Trophoblast cell (in vitro differentiated cells and primary cell): ENCODE measurements at regions not wholly inside any gene's neighbourhood (a gene's known extent, or its start where the extent isn't known, plus 50 kb on each side); places are given as distances from the start of the nearest gene placed in this dataset.

Source experiments
- DNase-seq, 2 donors: peaks; one replicate each; pipeline ENCODE4 v3.0.0-alpha.2; 2016
- H2AFZ ChIP-seq: 2 replicates; pipeline ENCODE4 v1.6.1; 2013; ENCODE audit warnings: low read length, moderate library complexity, mild to moderate bottlenecking; ENCODE audit not compliant: insufficient read depth, poor library complexity
- H2AK5ac ChIP-seq: 2 replicates; pipeline ENCODE4 v1.6.1; 2013; ENCODE audit warnings: mild to moderate bottlenecking, low read length
- H2BK120ac ChIP-seq: 2 replicates; pipeline ENCODE4 v1.6.1; 2013; ENCODE audit warnings: low read length, mild to moderate bottlenecking, moderate library complexity; ENCODE audit not compliant: insufficient read depth, poor library complexity
- H2BK12ac ChIP-seq: 2 replicates; pipeline ENCODE4 v1.6.1; 2013; ENCODE audit warnings: mild to moderate bottlenecking, low read length, moderate library complexity
- H2BK5ac ChIP-seq: 2 replicates; pipeline ENCODE4 v1.6.1; 2013; ENCODE audit warnings: low read length, low read depth, moderate library complexity, mild to moderate bottlenecking; ENCODE audit not compliant: poor library complexity
- H3K14ac ChIP-seq: 2 replicates; pipeline ENCODE4 v1.6.1; 2013; ENCODE audit warnings: mild to moderate bottlenecking, low read length
- H3K18ac ChIP-seq: 2 replicates; pipeline ENCODE4 v1.6.1; 2013; ENCODE audit warnings: mild to moderate bottlenecking, low read length
- H3K23ac ChIP-seq: 2 replicates; pipeline ENCODE4 v1.6.1; 2013; ENCODE audit warnings: low read length
- H3K27ac ChIP-seq: 2 replicates; pipeline ENCODE4 v1.5.1; 2013; ENCODE audit warnings: low read depth, mild to moderate bottlenecking, inconsistent platforms, low read length, moderate library complexity
- H3K27me3 ChIP-seq: 2 replicates; pipeline ENCODE4 v1.6.1; 2013; ENCODE audit warnings: inconsistent platforms, mild to moderate bottlenecking, low read length, moderate library complexity; ENCODE audit not compliant: insufficient read depth
- H3K36me3 ChIP-seq, 2 experiments: 1 replicate in 1 of 2; 2 replicates in 1 of 2; pipeline ENCODE4 v1.6.1; 2013; ENCODE audit warnings: low read length in 2 of 2, mild to moderate bottlenecking in 2 of 2, moderate library complexity in 1 of 2; ENCODE audit not compliant: insufficient read depth in 2 of 2, control insufficient read depth in 1 of 2
- H3K4ac ChIP-seq: 2 replicates; pipeline ENCODE4 v1.6.1; 2013; ENCODE audit warnings: low read depth, mild to moderate bottlenecking, low read length, moderate library complexity
- H3K4me1 ChIP-seq, 2 experiments: 1 replicate in 1 of 2; 2 replicates in 1 of 2; pipeline ENCODE4 v1.6.1; 2013; ENCODE audit warnings: low read length in 2 of 2, mild to moderate bottlenecking in 2 of 2, moderate library complexity in 1 of 2; ENCODE audit not compliant: insufficient read depth in 2 of 2, control insufficient read depth in 1 of 2
- H3K4me2 ChIP-seq: 2 replicates; pipeline ENCODE4 v1.6.1; 2013; ENCODE audit warnings: inconsistent platforms, mild to moderate bottlenecking, low read length, moderate library complexity
- H3K4me3 ChIP-seq: 2 replicates; pipeline ENCODE4 v1.5.1; 2013; ENCODE audit warnings: mild to moderate bottlenecking, low read depth, low read length, inconsistent platforms
- H3K79me1 ChIP-seq: one replicate; pipeline ENCODE4 v1.6.1; 2013; ENCODE audit warnings: low read length
- H3K79me2 ChIP-seq: 2 replicates; pipeline ENCODE4 v1.6.1; 2013; ENCODE audit warnings: low read length, mild to moderate bottlenecking; ENCODE audit not compliant: control insufficient read depth, insufficient read depth, poor library complexity
- H3K9ac ChIP-seq: 2 replicates; pipeline ENCODE4 v1.6.1; 2013; ENCODE audit warnings: mild to moderate bottlenecking, low read length
- H3K9me3 ChIP-seq: 2 replicates; pipeline ENCODE4 v1.6.1; 2013; ENCODE audit warnings: low read depth, mild to moderate bottlenecking, control low read depth, inconsistent platforms, low read length; ENCODE audit not compliant: insufficient read depth
- H4K12ac ChIP-seq: 2 replicates; pipeline ENCODE4 v1.6.1; 2013; ENCODE audit warnings: low read depth, mild to moderate bottlenecking, low read length, moderate library complexity
- H4K8ac ChIP-seq: 2 replicates; pipeline ENCODE4 v1.6.1; 2013; ENCODE audit warnings: low read depth, mild to moderate bottlenecking, low read length, moderate library complexity
- H4K91ac ChIP-seq: one replicate; pipeline ENCODE4 v1.6.1; 2013; ENCODE audit warnings: low read depth, mild to moderate bottlenecking, low read length, moderate library complexity
- WGBS: extraction: QIAGEN DNeasy Blood & Tissue Kit; methylation state at CpG from one replicate; pipeline ENCODE4 v1.1.7; 2013; ENCODE audit warnings: missing lambda C conversion rate; ENCODE audit not compliant: insufficient read length, insufficient coverage; ENCODE audit errors: extremely low coverage; 5-methylcytosine and 5-hydroxymethylcytosine counted together

DNA sequence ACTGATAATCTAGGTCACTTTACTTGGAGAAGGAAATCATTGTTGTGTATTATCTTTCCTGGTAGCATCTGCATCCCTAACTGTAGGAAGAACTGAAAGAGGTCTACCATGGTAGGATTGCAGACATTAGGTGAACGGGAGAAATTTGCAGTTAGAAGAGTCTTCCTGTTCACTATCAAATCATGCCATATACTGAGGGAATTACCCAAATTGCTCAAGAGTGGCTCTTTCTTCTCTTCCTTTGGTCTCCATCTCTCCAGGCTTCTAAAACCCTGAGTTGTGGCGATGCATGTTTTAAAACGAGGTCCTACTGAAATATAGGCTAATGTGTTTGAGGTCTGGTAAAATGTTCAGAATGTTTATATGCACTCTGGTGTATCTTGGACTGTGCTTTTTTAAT lies 85.3 kb upstream of the HK2 start:
- Histone ChIP-seq H3K18ac (no peak overlapping the region), H3K36me3 (no peaks in the 10 kb centered on the region), H3K9me3 (no peaks in the 10 kb centered on the region), H2BK120ac (no peak overlapping the region), H3K27ac (no peak overlapping the region), H3K27me3 (no peaks in the 10 kb centered on the region), H3K23ac (no peak overlapping the region), H3K79me1 (peaks cover 4% of the 10 kb centered on the region), H4K8ac (no peak overlapping the region), H3K4me2 (no peak overlapping the region), H4K12ac (no peak overlapping the region), H2AK5ac (no peak overlapping the region), H3K79me2 (peaks cover 4% of the 10 kb centered on the region), H3K14ac (no peak overlapping the region), H3K4ac (no peak overlapping the region), H2BK12ac (no peak overlapping the region), H2AFZ (no peak overlapping the region), H3K9ac (no peak overlapping the region), H4K91ac (no peak overlapping the region), H2BK5ac (no peak overlapping the region), H3K4me1 (peaks cover 21 to 22% of the 10 kb centered on the region in 2 experiments), H3K4me3 (no peak overlapping the region)
- no CpG with 5 or more reads among the region's 3 CpGs for WGBS
- no peak for DNase-seq

GRCh38 chr2:74749432-74749831 lies 84.5 kb upstream of the HK2 start:
- peaks cover 4% of the 10 kb centered on the region for H3K79me1 ChIP-seq
- no peak overlapping the region for H3K9ac ChIP-seq
- no peak overlapping the region for H2BK12ac ChIP-seq
- no peak overlapping the region for H4K8ac ChIP-seq
- peak; percentile 28 to 50 for DNase-seq
- H3K23ac ChIP-seq = no peak overlapping the region
- no peak overlapping the region for H4K91ac ChIP-seq
- H3K79me2 ChIP-seq = peaks cover 4% of the 10 kb centered on the region
- no peak overlapping the region for H2BK5ac ChIP-seq
- no peak overlapping the region for H3K14ac ChIP-seq
- no peaks in the 10 kb centered on the region for H3K27me3 ChIP-seq
- H2AK5ac ChIP-seq = no peak overlapping the region
- no peak overlapping the region for H3K4me2 ChIP-seq
- H3K36me3 ChIP-seq = no peaks in the 10 kb centered on the region
- H2AFZ ChIP-seq = no peak overlapping the region
- WGBS = no CpG with 5 or more reads among the region's 3 CpGs
- no peak overlapping the region for H2BK120ac ChIP-seq
- no peak overlapping the region for H3K27ac ChIP-seq
- no peak overlapping the region for H3K4me3 ChIP-seq
- H3K4me1 ChIP-seq = peaks cover 21 to 22% of the 10 kb centered on the region in 2 experiments
- H3K9me3 ChIP-seq = no peaks in the 10 kb centered on the region
- no peak overlapping the region for H3K4ac ChIP-seq
- H3K18ac ChIP-seq = no peak overlapping the region
- H4K12ac ChIP-seq = no peak overlapping the region

DNA sequence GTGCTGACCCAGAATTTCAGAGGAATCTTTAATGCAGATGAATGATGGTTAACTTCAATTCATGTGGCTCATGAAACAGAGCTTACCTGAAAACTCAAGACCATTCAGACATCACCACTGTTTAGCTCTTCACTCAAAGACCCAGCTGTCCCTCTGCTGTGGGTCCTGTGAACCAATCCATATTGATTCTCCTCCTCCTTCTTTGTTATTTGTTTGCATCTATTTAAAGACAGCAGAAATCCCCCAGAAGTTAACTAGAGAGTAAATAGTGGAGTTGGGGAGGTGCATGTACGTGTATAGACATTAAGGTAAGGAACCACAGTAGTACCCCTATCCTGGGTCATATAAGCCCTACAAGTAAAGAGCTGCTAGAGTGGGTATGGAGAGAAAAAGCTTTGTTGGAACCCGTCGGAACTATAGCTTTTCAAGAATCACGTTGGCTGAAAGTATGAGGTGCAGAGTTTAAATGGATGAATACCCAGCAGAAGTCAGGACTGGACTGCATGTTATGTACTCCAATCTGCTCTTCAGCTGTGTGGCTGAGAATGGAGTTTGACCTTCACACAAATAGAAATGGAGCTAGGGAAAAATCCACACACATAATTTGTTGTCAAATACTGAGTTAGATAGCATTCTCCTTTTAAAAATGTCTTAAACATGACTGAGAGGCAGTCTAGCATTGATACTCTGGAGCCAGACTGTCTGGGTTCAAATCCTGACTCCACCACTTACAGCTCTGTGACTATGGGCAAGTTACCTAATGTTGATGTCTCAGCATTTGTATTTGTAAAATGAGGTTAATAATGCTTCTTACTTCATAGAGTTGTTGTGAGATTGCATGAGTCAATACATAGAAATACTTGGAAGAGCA lies 81.7 kb upstream of the HK2 start:
- H3K27me3 ChIP-seq = no peaks in the 10 kb centered on the region
- H3K4me2 ChIP-seq = no peak overlapping the region
- H3K18ac ChIP-seq = no peak overlapping the region
- peaks cover 1% of the 10 kb centered on the region for H3K79me2 ChIP-seq
- no peak overlapping the region for H3K14ac ChIP-seq
- peaks cover 2% of the 10 kb centered on the region for H3K79me1 ChIP-seq
- no peak overlapping the region for H4K91ac ChIP-seq
- no peaks in the 10 kb centered on the region for H3K9me3 ChIP-seq
- H3K27ac ChIP-seq = no peak overlapping the region
- no peak overlapping the region for H2BK120ac ChIP-seq
- no peak overlapping the region for H4K12ac ChIP-seq
- H2AFZ ChIP-seq = no peak overlapping the region
- no peak overlapping the region for H3K9ac ChIP-seq
- peaks cover 6 to 12% of the 10 kb centered on the region in 2 experiments for H3K4me1 ChIP-seq
- H2BK5ac ChIP-seq = no peak overlapping the region
- no CpG with 5 or more reads among the region's 4 CpGs for WGBS
- H2BK12ac ChIP-seq = no peak overlapping the region
- no peak for DNase-seq
- H2AK5ac ChIP-seq = no peak overlapping the region
- no peak overlapping the region for H3K23ac ChIP-seq
- no peaks in the 10 kb centered on the region for H3K36me3 ChIP-seq
- no peak overlapping the region for H4K8ac ChIP-seq
- no peak overlapping the region for H3K4ac ChIP-seq
- H3K4me3 ChIP-seq = no peak overlapping the region

DNA sequence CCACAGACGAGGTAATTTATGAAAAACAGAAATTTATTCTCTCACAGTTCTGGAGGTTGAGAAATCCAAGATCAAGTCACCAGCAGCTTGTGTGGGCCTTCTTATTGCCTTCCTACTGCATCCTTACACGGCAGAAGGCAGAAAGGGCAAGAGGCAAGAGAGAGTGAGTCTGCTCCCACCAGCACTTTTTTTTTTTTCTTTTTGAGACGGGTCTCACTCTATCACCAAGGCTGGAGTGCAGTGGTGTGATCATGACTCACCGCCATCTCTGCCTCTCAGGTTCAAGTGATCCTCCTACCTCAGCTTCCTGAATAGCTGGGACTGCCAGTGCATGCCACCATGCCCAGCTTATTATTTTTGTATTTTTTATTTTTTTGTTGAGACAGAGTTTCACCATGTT lies 78.5 kb upstream of the HK2 start:
- Histone ChIP-seq H2AK5ac (no peak overlapping the region), H2BK5ac (no peak overlapping the region), H2AFZ (no peak overlapping the region), H3K4me2 (no peak overlapping the region), H4K12ac (no peak overlapping the region), H3K9me3 (no peaks in the 10 kb centered on the region), H3K4me1 (no peaks in the 10 kb centered on the region), H3K14ac (no peak overlapping the region), H3K79me2 (no peaks in the 10 kb centered on the region), H2BK12ac (no peak overlapping the region), H3K79me1 (no peaks in the 10 kb centered on the region), H3K23ac (no peak overlapping the region), H3K4ac (no peak overlapping the region), H3K27ac (no peak overlapping the region), H3K9ac (no peak overlapping the region), H4K8ac (no peak overlapping the region), H4K91ac (no peak overlapping the region), H2BK120ac (no peak overlapping the region), H3K36me3 (no peaks in the 10 kb centered on the region), H3K18ac (no peak overlapping the region), H3K4me3 (no peak overlapping the region), H3K27me3 (no peaks in the 10 kb centered on the region)
- no peak for DNase-seq
- WGBS = no CpG with 5 or more reads among the region's 4 CpGs
